ENCODE measurements at regions not wholly inside any gene's neighbourhood (a gene's known extent, or its start where the extent isn't known, plus 50 kb on each side); places are given as distances from the start of the nearest gene placed in this dataset.

GRCh38 chr6:14060971-14061370 is 56.6 kb upstream of the CD83 start:
- no peak for TF ChIP-seq POLR2A (IDR thresholded peaks at IDR 0.05)
- TF ChIP-seq, protein P1, sequence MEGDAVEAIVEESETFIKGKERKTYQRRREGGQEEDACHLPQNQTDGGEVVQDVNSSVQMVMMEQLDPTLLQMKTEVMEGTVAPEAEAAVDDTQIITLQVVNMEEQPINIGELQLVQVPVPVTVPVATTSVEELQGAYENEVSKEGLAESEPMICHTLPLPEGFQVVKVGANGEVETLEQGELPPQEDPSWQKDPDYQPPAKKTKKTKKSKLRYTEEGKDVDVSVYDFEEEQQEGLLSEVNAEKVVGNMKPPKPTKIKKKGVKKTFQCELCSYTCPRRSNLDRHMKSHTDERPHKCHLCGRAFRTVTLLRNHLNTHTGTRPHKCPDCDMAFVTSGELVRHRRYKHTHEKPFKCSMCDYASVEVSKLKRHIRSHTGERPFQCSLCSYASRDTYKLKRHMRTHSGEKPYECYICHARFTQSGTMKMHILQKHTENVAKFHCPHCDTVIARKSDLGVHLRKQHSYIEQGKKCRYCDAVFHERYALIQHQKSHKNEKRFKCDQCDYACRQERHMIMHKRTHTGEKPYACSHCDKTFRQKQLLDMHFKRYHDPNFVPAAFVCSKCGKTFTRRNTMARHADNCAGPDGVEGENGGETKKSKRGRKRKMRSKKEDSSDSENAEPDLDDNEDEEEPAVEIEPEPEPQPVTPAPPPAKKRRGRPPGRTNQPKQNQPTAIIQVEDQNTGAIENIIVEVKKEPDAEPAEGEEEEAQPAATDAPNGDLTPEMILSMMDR (IDR thresholded peaks at IDR 0.05) = no peak

All from uterus (tissue), 2 donors.